DOHH2 (cell line): ENCODE measurements at regions not wholly inside any gene's neighbourhood (a gene's known extent, or its start where the extent isn't known, plus 50 kb on each side); places are given as distances from the start of the nearest gene placed in this dataset.

Source experiments
- EZH2phosphoT487 ChIP-seq: fragments of 200-600 bp; sonication (generic); IDR thresholded peaks from 2 replicates; pipeline ENCODE4 v1.6.1; 2017; ENCODE audit warnings: borderline replicate concordance, mild to moderate bottlenecking, antibody characterized with exemption, low read length, moderate library complexity, mixed read lengths
- TF ChIP-seq, protein P1 (sequence below): fragments of 200-600 bp; sonication (generic); IDR thresholded peaks from one replicate; pipeline ENCODE4 v1.5.1; 2014; ENCODE audit warnings: antibody characterized with exemption, mild to moderate bottlenecking, low read depth, low read length; ENCODE audit not compliant: poor library complexity, severe bottlenecking

DNA sequence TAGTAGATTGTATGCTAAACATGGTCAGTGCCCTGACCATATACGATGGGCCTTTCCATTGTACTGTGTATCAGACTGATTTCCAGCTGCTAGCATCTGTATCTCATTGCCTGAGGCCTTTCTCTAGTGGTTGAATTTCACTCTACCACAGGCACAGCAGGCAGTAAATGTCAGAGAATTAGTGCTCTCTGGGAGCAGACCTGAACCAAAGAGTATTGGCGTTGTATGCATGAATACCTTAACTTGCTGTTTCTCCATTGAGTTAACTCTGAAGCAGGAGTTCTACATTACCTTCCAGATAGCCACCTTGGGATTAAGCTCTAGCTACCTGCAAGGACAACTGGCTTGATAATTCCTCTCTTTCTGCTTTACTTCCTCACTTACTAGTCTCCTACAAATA, 439.2 kb upstream of the EPHA3 start:
- TF ChIP-seq, protein P1, sequence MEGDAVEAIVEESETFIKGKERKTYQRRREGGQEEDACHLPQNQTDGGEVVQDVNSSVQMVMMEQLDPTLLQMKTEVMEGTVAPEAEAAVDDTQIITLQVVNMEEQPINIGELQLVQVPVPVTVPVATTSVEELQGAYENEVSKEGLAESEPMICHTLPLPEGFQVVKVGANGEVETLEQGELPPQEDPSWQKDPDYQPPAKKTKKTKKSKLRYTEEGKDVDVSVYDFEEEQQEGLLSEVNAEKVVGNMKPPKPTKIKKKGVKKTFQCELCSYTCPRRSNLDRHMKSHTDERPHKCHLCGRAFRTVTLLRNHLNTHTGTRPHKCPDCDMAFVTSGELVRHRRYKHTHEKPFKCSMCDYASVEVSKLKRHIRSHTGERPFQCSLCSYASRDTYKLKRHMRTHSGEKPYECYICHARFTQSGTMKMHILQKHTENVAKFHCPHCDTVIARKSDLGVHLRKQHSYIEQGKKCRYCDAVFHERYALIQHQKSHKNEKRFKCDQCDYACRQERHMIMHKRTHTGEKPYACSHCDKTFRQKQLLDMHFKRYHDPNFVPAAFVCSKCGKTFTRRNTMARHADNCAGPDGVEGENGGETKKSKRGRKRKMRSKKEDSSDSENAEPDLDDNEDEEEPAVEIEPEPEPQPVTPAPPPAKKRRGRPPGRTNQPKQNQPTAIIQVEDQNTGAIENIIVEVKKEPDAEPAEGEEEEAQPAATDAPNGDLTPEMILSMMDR, result no peak
- no peak for TF ChIP-seq EZH2phosphoT487
